HG03457 (cell line): ENCODE measurements at regions not wholly inside any gene's neighbourhood (a gene's known extent, or its start where the extent isn't known, plus 50 kb on each side); places are given as distances from the start of the nearest gene placed in this dataset.

Source experiments
- ATAC-seq: cut with Tn5 transposase; IDR thresholded peaks from one replicate; pipeline ENCODE4 v1.9.1; 2021; ENCODE audit warnings: moderate number of reproducible peaks; ENCODE audit not compliant: unreplicated experiment

DNA sequence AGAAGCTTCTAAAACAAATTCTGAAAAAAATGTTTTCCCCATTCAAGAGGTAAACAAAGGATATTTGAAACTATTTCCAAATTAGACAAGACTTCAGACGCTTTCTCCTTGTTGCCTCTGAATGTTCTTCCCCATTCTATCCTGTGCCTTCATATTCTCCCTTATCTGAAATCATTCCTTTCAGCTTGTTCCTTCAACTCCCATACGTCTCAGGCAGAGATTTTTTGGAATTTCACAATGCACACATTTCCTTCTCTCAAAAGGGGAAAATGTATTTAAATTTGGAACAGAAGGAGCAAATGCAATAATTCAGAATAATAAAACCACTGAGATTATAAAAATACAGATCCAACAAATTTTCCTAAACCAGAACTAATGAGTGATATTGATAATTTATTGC lies 198.7 kb upstream of the IVNS1ABP start:
- ATAC-seq: no peak

GRCh38 chr1:185514311-185514710 lies 197.3 kb upstream of the IVNS1ABP start:
- no peak for ATAC-seq

DNA sequence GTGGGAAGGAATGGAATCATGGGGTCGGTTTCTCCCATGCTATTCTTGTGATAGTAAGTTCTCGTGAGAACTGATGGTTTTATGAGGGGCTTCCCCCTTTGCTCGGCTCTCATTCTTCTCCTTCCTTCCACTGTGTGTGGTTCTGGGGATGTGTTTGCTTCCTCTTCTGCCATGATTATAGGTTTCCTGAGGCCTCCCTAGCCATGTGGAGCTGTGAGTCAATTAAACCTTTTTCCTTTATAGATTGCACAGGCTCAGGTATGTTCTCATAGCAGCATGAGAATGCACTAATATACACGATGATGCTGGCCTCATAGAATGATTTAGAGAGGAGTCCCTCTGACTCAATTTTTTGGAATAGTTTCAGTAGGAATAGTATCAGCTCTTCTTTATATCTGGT lies 195.4 kb upstream of the IVNS1ABP start:
- ATAC-seq: no peak

- no peak for ATAC-seq
These were observed 184.1 kb upstream of the IVNS1ABP start for GRCh38 chr1:185501099-185501498.

DNA sequence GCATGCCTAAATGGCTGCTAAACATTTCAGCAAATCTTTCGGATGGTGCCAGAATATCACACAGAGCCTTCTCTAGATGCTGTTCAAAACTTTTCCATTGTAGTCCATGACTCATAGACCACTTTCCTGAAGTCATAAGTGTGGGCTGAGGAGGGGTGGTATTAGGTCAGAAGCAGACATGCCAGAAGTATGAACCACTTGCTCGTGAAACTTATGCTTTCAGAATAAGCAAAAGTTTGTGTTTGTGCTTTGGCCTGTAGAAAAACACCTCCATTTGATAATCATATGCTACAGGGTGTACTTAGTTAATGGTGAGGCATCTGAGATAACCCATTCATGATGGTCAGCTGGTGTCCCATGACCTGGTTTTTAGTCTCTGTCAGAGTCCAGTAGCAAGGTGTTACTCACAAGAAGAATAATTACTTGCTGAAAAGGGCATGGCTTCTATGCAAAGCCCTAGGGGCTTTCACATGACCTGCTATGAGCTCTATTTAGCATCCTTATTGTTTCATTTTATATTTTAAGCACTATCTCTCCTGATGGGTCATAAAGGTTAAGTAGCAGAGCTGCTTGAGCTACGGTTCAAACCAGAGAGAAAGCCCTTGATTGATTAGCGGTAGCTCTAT lies 183.1 kb upstream of the IVNS1ABP start:
- ATAC-seq: no peak

- ATAC-seq: no peak
These were observed 181.2 kb upstream of the IVNS1ABP start for GRCh38 chr1:185498207-185498606.

DNA sequence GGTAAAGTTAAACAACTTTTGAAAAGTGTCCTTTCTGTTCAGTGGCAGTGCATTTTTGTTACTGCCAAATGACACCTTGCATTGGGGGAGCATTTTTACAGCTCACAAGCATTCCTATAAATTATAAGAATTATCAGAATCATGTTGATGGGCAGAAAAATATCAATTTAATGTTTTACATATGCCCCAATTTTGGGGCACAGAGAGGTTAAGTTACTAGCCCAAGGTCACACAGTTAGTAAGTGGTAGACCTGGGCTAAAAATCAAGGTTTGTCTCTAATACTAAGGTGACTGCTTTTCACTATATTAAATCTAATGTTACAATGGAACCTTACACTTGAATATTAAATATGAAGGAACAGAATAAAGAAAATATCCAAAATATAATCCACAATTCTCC lies 180.1 kb upstream of the IVNS1ABP start:
- ATAC-seq: no peak

DNA sequence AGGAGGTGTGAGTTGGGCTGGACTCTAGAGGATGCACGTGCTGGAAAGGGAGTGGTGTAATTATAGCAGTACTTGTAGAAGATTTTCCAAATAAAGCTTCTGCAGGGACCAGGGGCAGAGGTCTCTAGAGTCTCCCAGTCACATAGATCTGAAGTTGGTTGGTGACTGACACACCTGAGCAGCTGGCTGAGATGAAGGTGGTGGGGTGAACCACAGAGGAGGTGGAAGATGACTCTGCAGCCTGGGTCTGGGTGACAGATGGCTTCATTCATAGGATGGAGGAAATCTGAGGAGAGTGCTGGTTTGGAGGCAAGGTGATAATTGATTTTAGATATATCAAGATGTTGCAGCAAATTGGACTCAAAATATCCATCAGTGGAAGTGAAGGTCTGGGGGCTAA lies 178.9 kb upstream of the IVNS1ABP start:
- ATAC-seq: no peak

- ATAC-seq: no peak
These were observed 178.0 kb upstream of the IVNS1ABP start for GRCh38 chr1:185495007-185495406.

DNA sequence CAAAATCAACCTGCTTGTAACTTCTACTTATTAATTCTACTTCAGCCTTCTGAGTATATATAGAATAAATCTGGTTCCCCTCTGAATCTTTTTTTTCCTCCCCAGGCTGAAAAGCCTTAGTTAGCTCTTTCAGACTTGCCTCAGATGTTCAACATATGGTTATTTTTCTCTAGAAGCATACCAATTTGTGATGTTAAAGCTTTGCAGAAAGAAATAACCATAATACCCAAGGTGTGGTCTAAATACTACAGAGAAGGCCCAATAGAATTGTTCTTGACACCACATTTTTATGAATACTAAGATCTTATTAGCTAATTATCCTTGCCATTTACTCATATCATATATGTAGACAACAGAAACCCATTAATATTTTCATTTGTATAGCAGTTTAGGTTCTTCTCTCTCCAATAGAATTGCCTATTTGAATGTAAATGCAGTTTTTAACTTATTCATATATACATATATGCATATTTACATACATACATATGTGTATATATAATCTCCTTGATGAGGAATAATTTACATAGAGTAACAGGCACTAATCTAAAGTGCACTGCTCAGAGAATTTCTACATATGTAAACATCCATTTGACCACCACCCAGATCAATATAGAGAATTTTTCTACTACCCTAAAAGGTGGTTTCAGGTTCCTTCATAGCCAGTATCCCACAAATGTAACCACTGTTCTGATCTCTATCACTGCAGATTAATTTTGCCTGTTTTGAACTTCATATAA lies 175.2 kb upstream of the IVNS1ABP start:
- no peak for ATAC-seq

DNA sequence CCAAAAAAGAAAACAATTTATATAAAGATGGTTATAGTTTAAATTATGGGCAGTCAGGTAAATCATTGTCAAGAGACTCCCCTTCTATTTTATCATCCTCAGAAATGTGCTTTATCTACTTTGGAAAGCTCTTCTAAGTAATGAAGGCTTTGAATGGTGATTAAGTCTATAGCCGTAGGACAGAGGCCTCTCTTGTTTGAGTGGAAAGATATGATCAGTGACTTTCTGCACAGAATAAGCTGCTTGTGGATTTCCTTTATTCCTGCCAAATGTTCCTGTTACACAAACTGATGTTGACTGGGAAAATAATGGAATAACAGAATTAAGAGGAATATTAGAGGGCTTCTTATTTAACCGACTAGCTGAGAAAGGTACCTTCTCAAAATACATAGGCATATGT lies 174.6 kb upstream of the IVNS1ABP start:
- ATAC-seq: no peak

GRCh38 chr1:185490924-185491323 lies 173.9 kb upstream of the IVNS1ABP start:
- no peak for ATAC-seq

GRCh38 chr1:185489406-185489805 lies 172.4 kb upstream of the IVNS1ABP start:
- no peak for ATAC-seq

GRCh38 chr1:185488808-185489207 lies 171.8 kb upstream of the IVNS1ABP start:
- ATAC-seq: no peak

DNA sequence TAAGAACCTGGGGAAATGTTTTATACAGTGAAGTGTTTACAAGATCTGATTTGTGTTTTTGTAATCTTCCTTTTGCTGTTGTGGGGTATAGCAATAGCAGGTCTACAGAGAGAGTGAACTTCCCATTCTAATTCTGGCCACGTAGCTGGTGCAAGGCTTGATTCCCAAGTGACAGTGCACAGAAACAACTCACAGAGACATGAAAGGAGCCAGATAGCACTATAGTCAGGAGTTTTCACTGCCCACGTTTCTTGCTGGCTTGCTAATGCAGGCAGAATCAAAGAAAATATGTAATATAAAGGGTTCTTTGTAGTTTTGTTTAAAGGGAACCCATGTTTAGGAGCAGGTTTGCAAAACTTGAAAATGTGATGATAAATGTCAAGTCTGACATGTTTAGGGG lies 170.9 kb upstream of the IVNS1ABP start:
- no peak for ATAC-seq

GRCh38 chr1:185487026-185487425 lies 170.0 kb upstream of the IVNS1ABP start:
- ATAC-seq: no peak

DNA sequence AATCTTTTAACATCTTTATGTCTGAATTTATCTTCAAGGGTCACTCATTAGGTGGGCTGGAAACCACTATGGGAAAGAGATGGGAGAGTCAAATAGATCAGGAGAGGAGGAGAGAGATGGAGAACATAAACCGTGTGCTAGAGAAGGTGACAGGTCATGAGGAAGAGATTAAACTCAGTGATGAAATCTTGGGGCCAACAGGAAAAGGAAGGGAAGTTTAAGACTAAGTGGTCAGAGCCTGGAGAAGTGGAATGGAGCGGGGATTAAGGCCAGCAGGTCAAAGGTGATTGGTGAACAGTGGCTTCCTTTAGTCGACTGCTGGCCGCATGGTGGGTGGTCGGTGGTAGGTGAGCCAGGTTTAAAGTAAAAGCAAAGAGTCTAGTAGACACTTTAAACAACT lies 169.3 kb upstream of the IVNS1ABP start:
- no peak for ATAC-seq

DNA sequence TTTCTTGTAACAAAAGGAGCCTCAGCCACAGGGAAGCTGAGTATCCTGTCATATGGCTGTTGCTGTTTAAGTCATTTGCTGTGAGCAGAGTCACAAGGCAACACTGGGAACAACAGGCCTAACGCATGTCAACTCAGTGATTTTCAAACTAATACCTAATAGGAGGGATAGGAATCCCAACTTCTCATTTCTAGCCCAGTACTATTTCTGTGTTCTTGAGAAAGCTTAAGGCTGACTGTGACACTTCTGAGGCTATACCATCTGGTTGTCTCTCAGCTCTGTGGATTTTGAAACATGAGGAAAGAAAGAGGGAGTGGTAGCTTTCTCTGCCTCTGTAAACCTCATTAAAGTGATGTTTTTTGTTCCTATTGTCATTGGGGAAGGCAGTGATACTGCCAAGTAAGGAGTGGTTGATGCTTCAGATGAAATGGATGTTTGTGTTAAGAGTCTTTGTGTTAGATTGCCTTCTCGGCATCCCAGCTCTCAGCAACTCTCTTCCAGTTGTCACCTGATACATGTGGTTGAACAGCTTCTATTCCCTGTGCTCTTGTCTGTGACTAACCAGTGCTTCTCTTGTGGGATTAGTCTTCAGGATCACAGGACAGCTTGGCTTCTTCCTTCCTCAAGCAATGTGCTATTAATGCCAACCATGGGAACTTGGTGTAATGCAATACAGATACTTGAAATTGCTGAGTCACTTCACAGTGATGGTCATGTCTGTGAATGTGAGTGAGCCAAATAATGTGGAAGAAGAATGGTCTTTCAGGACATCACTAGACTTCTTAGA lies 166.8 kb upstream of the IVNS1ABP start:
- ATAC-seq: no peak

- ATAC-seq: no peak
These were observed 166.2 kb upstream of the IVNS1ABP start for GRCh38 chr1:185483217-185483616.

DNA sequence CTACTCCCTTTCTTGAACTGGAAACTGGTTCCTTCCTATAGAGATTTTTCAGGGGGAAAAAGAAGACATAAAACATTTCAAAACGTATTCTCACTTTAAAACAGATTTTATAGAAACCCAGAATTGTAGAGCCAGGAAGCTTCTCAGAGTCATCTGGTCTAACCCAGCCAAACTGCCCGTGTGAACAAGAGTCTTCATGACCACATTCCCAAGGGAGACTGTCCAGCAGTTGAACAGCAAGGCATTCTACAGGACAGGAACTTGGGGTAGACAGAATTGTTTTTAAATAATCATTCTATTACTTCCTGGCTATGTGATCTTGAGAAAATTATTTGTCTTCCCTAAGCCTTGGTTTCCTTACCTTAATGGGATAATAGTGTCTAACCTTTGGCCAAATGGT lies 163.5 kb upstream of the IVNS1ABP start:
- ATAC-seq: no peak

- no peak for ATAC-seq
These were observed 162.8 kb upstream of the IVNS1ABP start for GRCh38 chr1:185479796-185480195.

GRCh38 chr1:185478877-185479276 lies 161.8 kb upstream of the IVNS1ABP start:
- no peak for ATAC-seq
